IMR-90 (cell line): ENCODE measurements at regions not wholly inside any gene's neighbourhood (a gene's known extent, or its start where the extent isn't known, plus 50 kb on each side); places are given as distances from the start of the nearest gene placed in this dataset.

ENCODE experiments used
- ATAC-seq: fragments of 200-7000 bp; cut with Tn5 transposase; 2 replicates; pipeline ENCODE4 v1.9.1; 2020; ENCODE audit warnings: low read depth, mild to moderate bottlenecking, moderate library complexity
- BruUV-seq: library from RNA; stranded (reverse); fragments of 400-500 nt; replicated peaks from 2 replicates; lab custom pipeline; 2021; lab: Mats Ljungman, UMichigan
- CTCF ChIA-PET: fragments of 300-600 bp; formaldehyde crosslinking; extraction: SDS; loops from one replicate; lab custom pipeline; 2021; ENCODE audit warnings: antibody characterized with exemption; lab: Yijun Ruan, JAX
- POLR2A ChIA-PET: fragments of 300-600 bp; sonication (Branson Sonifier 250); formaldehyde crosslinking; loops from one replicate; lab custom pipeline; 2022; ENCODE audit warnings: antibody characterized with exemption; ENCODE audit not compliant: unreplicated experiment; lab: Charles Lee
- DNase-seq: peaks from one replicate; pipeline ENCODE4 v3.0.0; 2013
- H2AFZ ChIP-seq: replicated peaks from 2 replicates; pipeline ENCODE3; 2013; ENCODE audit warnings: low read length, mild to moderate bottlenecking; ENCODE audit not compliant: poor library complexity
- H2AK5ac ChIP-seq: 2 replicates; pipeline ENCODE4 v1.6.1; 2013; ENCODE audit warnings: low read depth, low read length, inconsistent platforms
- H2AK9ac ChIP-seq: replicated peaks from 2 replicates; pipeline ENCODE3; 2013; ENCODE audit warnings: mild to moderate bottlenecking, low read depth, low read length, moderate library complexity; ENCODE audit not compliant: poor library complexity
- H2BK120ac ChIP-seq: 2 replicates; pipeline ENCODE4 v1.6.1; 2013; ENCODE audit warnings: low read depth, low read length, inconsistent platforms
- H2BK15ac ChIP-seq: 3 replicates; pipeline ENCODE4 v1.6.1; 2013; ENCODE audit warnings: low read depth, low read length, inconsistent platforms
- H2BK20ac ChIP-seq: 2 replicates; pipeline ENCODE4 v1.6.1; 2013; ENCODE audit warnings: low read depth, mild to moderate bottlenecking, inconsistent platforms, low read length, moderate library complexity
- H2BK5ac ChIP-seq: 2 replicates; pipeline ENCODE4 v1.6.1; 2013; ENCODE audit warnings: mild to moderate bottlenecking, low read depth, low read length, inconsistent platforms; ENCODE audit not compliant: poor library complexity, severe bottlenecking
- H3K14ac ChIP-seq: replicated peaks from 2 replicates; pipeline ENCODE4 v1.6.1; 2013; ENCODE audit warnings: low read depth, low read length, inconsistent platforms
- H3K18ac ChIP-seq: 2 replicates; pipeline ENCODE4 v1.6.1; 2013; ENCODE audit warnings: low read depth, low read length, control low read depth
- H3K23ac ChIP-seq: 2 replicates; pipeline ENCODE4 v1.6.1; 2013; ENCODE audit warnings: low read depth, low read length, inconsistent platforms
- H3K27ac ChIP-seq: 2 replicates; pipeline ENCODE4 v1.5.1; 2013; ENCODE audit warnings: mild to moderate bottlenecking, control low read depth, low read length; ENCODE audit not compliant: insufficient read depth
- H3K27me3 ChIP-seq: 2 replicates; pipeline ENCODE4 v1.6.1; 2013; ENCODE audit warnings: low read length; ENCODE audit not compliant: control insufficient read depth, insufficient read depth
- H3K36me3 ChIP-seq: 2 replicates; pipeline ENCODE4 v1.6.1; 2013; ENCODE audit warnings: low read length, mixed read lengths; ENCODE audit not compliant: control insufficient read depth, insufficient read depth
- H3K4ac ChIP-seq: 2 replicates; pipeline ENCODE4 v1.6.1; 2013; ENCODE audit warnings: low read depth, low read length, inconsistent platforms
- H3K4me1 ChIP-seq: 2 replicates; pipeline ENCODE4 v1.6.1; 2013; ENCODE audit warnings: low read length, mixed read lengths; ENCODE audit not compliant: control insufficient read depth, insufficient read depth
- H3K4me2 ChIP-seq: 2 replicates; pipeline ENCODE4 v1.6.1; 2013; ENCODE audit warnings: low read depth, mild to moderate bottlenecking, control low read depth, low read length, moderate library complexity
- H3K4me3 ChIP-seq: 2 replicates; pipeline ENCODE4 v1.5.1; 2013; ENCODE audit warnings: low read depth, mild to moderate bottlenecking, control low read depth, low read length, moderate library complexity; ENCODE audit not compliant: insufficient read depth
- H3K56ac ChIP-seq: 2 replicates; pipeline ENCODE4 v1.6.1; 2013; ENCODE audit warnings: low read length, inconsistent platforms; ENCODE audit not compliant: insufficient read depth; ENCODE audit errors: extremely low read depth
- H3K79me1 ChIP-seq, 2 experiments: 2 replicates each; pipeline ENCODE4 v1.6.1; 2013; ENCODE audit warnings: low read length in 2 of 2, inconsistent platforms in 1 of 2, low read depth in 1 of 2
- H3K9ac ChIP-seq: 2 replicates; pipeline ENCODE4 v1.6.1; 2013; ENCODE audit warnings: low read depth, low read length, control low read depth
- H3K9me1 ChIP-seq: 2 replicates; pipeline ENCODE4 v1.6.1; 2013; ENCODE audit warnings: low read length, inconsistent platforms; ENCODE audit not compliant: insufficient read depth
- H3K9me3 ChIP-seq: 2 replicates; pipeline ENCODE4 v1.6.1; 2013; ENCODE audit warnings: low read length; ENCODE audit not compliant: control insufficient read depth, insufficient read depth
- H4K20me1 ChIP-seq: 2 replicates; pipeline ENCODE4 v1.6.1; 2013; ENCODE audit warnings: low read length, inconsistent platforms; ENCODE audit not compliant: insufficient read depth
- H4K5ac ChIP-seq: 2 replicates; pipeline ENCODE4 v1.6.1; 2013; ENCODE audit warnings: mild to moderate bottlenecking, low read depth, low read length, control low read depth
- H4K8ac ChIP-seq, 2 experiments: 2 replicates each; pipeline ENCODE4 v1.6.1; 2013; ENCODE audit warnings: low read depth in 2 of 2, low read length in 2 of 2, control low read depth in 1 of 2, inconsistent platforms in 1 of 2
- H4K91ac ChIP-seq: 2 replicates; pipeline ENCODE4 v1.6.1; 2013; ENCODE audit warnings: low read depth, low read length, inconsistent platforms; ENCODE audit not compliant: insufficient read depth
- BHLHE40 ChIP-seq: fragments of 150-350 bp; IDR thresholded peaks from 2 replicates; pipeline ENCODE4 v1.6.1; 2016; ENCODE audit warnings: mild to moderate bottlenecking, low read depth, low read length
- CEBPB ChIP-seq: IDR thresholded peaks from 2 replicates; pipeline ENCODE4 v1.6.1; 2012; ENCODE audit warnings: low read depth, low read length, improper control_type of control experiment
- CHD1 ChIP-seq: IDR thresholded peaks from 2 replicates; pipeline ENCODE4 v1.6.1; 2012; ENCODE audit warnings: low read depth, low read length, improper control_type of control experiment
- FOS ChIP-seq: fragments of 150-350 bp; IDR thresholded peaks from 2 replicates; pipeline ENCODE4 v1.6.1; 2016; ENCODE audit warnings: low read depth, low read length
- MAFK ChIP-seq: IDR thresholded peaks from 2 replicates; pipeline ENCODE4 v1.6.1; 2012; ENCODE audit warnings: low read depth, low read length, improper control_type of control experiment
- MAZ ChIP-seq: IDR thresholded peaks from 2 replicates; pipeline ENCODE4 v1.6.1; 2012; ENCODE audit warnings: low read depth, mild to moderate bottlenecking, low read length, improper control_type of control experiment, moderate library complexity, borderline replicate concordance
- MXI1 ChIP-seq: IDR thresholded peaks from 2 replicates; pipeline ENCODE4 v1.6.1; 2012; ENCODE audit warnings: low read depth, mild to moderate bottlenecking, low read length, moderate library complexity, borderline replicate concordance
- NFE2L2 ChIP-seq: fragments of 150-350 bp; IDR thresholded peaks from 2 replicates; pipeline ENCODE4 v1.6.1; 2016; ENCODE audit warnings: low read depth, mild to moderate bottlenecking, low read length
- POLR2A ChIP-seq: IDR thresholded peaks from 2 replicates; pipeline ENCODE4 v1.6.1; 2012; ENCODE audit warnings: mild to moderate bottlenecking, low read depth, low read length
- RAD21 ChIP-seq: IDR thresholded peaks from 2 replicates; pipeline ENCODE4 v1.6.1; 2012; ENCODE audit warnings: low read length, improper control_type of control experiment
- RCOR1 ChIP-seq: IDR thresholded peaks from 2 replicates; pipeline ENCODE4 v1.6.1; 2012; ENCODE audit warnings: mild to moderate bottlenecking, low read length, improper control_type of control experiment; ENCODE audit not compliant: insufficient replicate concordance
- RFX5 ChIP-seq: IDR thresholded peaks from 2 replicates; pipeline ENCODE4 v1.8.0; 2012; ENCODE audit warnings: low read depth, mild to moderate bottlenecking, low read length, moderate library complexity
- SMC3 ChIP-seq: fragments of 150-350 bp; IDR thresholded peaks from 2 replicates; pipeline ENCODE4 v1.6.1; 2016; ENCODE audit warnings: low read depth, mild to moderate bottlenecking, antibody characterized with exemption, low read length, moderate library complexity
- USF2 ChIP-seq: fragments of 150-350 bp; IDR thresholded peaks from 2 replicates; pipeline ENCODE4 v1.6.1; 2017; ENCODE audit warnings: mild to moderate bottlenecking, antibody characterized with exemption, low read length, low read depth
- WGBS, 2 experiments: methylation state at CpG; one replicate each; pipeline versions ENCODE4 v1.1.5 to v1.1.7; 2013; ENCODE audit warnings: missing lambda C conversion rate in 2 of 2; ENCODE audit not compliant: insufficient read length in 1 of 2; ENCODE audit errors: extremely low coverage in 2 of 2; 5-methylcytosine and 5-hydroxymethylcytosine counted together
- dilution Hi-C: fragments of 300-500 bp; cut with HindIII; formaldehyde crosslinking; loops from one replicate; pipeline ENCODE4 v1.14.3; 2018; ENCODE audit warnings: low sequenced_read_pairs; ENCODE audit not compliant: unreplicated experiment
- in situ Hi-C: fragments of 300-500 bp; cut with MboI; formaldehyde crosslinking; loops from 3 replicates; pipeline ENCODE4 v1.14.3; 2019; ENCODE audit warnings: low sequenced_read_pairs, inconsistent platforms, mixed read lengths
- intact Hi-C: fragments of 100-400 bp; cut with micrococcal nuclease; formaldehyde crosslinking; loops from 2 replicates; pipeline ENCODE4 v1.10.0; 2022
- TF ChIP-seq, protein P1 (sequence below): conservative IDR thresholded peaks from 2 replicates; pipeline ENCODE4 v1.5.1; 2012; ENCODE audit warnings: mild to moderate bottlenecking, low read depth, low read length, improper control_type of control experiment
- TF ChIP-seq, protein P2 (sequence below): fragments of 150-350 bp; IDR thresholded peaks from 2 replicates; pipeline ENCODE4 v1.6.1; 2016; ENCODE audit warnings: low read depth, mild to moderate bottlenecking, low read length, moderate library complexity, borderline replicate concordance

- H2BK15ac ChIP-seq = no peak overlapping the region
- H2AFZ ChIP-seq = no peak overlapping the region
- no peak overlapping the region for H3K4me3 ChIP-seq
- no peak overlapping the region for H2AK5ac ChIP-seq
- no peak overlapping the region for H3K56ac ChIP-seq
- no peak overlapping the region for H3K9ac ChIP-seq
- in situ Hi-C loops (no loop called here), intact Hi-C loops (no loop called here), dilution Hi-C loops (no loop called here)
- H4K91ac ChIP-seq = no peak overlapping the region
- no peak overlapping the region for H2BK20ac ChIP-seq
- H3K27me3 ChIP-seq = peaks cover 7% of the 10 kb centered on the region
- H2BK120ac ChIP-seq = no peak overlapping the region
- no peak overlapping the region for H3K27ac ChIP-seq
- H3K4me1 ChIP-seq = no peaks in the 10 kb centered on the region
- no CpG with 5 or more reads among the region's 1 CpG for WGBS, 2 experiments
- no peak for ATAC-seq
- H4K8ac ChIP-seq = no peak overlapping the region
- H3K4me2 ChIP-seq = no peak overlapping the region
- H2AK9ac ChIP-seq = no peak overlapping the region
- no peak overlapping the region for H3K18ac ChIP-seq
- no peaks in the 10 kb centered on the region for H3K36me3 ChIP-seq
- no peaks in the 10 kb centered on the region for H3K9me1 ChIP-seq
- no peak overlapping the region for H3K14ac ChIP-seq
- no peaks in the 10 kb centered on the region for H3K79me1 ChIP-seq
- H3K4ac ChIP-seq = no peak overlapping the region
- H4K5ac ChIP-seq = no peak overlapping the region
- ChIA-PET CTCF (interaction anchor here (0.6 to 1.8 kb wide), 2 partner anchors 12 to 920 kb away, joined by 3 to 5 read pairs; no protein-coding TSS in a partner anchor), POLR2A (no interaction called here)
- no peak overlapping the region for H2BK5ac ChIP-seq
- TF ChIP-seq MAZ = no peak
- no peak for TF ChIP-seq MAFK
- no peak for TF ChIP-seq CEBPB
- no peak for TF ChIP-seq RCOR1
- no peak for TF ChIP-seq FOS
- TF ChIP-seq, protein P1, sequence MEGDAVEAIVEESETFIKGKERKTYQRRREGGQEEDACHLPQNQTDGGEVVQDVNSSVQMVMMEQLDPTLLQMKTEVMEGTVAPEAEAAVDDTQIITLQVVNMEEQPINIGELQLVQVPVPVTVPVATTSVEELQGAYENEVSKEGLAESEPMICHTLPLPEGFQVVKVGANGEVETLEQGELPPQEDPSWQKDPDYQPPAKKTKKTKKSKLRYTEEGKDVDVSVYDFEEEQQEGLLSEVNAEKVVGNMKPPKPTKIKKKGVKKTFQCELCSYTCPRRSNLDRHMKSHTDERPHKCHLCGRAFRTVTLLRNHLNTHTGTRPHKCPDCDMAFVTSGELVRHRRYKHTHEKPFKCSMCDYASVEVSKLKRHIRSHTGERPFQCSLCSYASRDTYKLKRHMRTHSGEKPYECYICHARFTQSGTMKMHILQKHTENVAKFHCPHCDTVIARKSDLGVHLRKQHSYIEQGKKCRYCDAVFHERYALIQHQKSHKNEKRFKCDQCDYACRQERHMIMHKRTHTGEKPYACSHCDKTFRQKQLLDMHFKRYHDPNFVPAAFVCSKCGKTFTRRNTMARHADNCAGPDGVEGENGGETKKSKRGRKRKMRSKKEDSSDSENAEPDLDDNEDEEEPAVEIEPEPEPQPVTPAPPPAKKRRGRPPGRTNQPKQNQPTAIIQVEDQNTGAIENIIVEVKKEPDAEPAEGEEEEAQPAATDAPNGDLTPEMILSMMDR = no peak
- TF ChIP-seq RFX5 = no peak
- TF ChIP-seq NFE2L2 = no peak
- TF ChIP-seq POLR2A = no peak
- no peak for TF ChIP-seq SMC3
- TF ChIP-seq MXI1 = no peak
- no peak for TF ChIP-seq USF2
- TF ChIP-seq, protein P2, sequence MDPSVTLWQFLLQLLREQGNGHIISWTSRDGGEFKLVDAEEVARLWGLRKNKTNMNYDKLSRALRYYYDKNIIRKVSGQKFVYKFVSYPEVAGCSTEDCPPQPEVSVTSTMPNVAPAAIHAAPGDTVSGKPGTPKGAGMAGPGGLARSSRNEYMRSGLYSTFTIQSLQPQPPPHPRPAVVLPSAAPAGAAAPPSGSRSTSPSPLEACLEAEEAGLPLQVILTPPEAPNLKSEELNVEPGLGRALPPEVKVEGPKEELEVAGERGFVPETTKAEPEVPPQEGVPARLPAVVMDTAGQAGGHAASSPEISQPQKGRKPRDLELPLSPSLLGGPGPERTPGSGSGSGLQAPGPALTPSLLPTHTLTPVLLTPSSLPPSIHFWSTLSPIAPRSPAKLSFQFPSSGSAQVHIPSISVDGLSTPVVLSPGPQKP = no peak
- TF ChIP-seq BHLHE40 = no peak
- TF ChIP-seq CHD1 = no peak
- no peak for TF ChIP-seq RAD21
- no peaks in the 10 kb centered on the region for H3K9me3 ChIP-seq
- H4K20me1 ChIP-seq = no peaks in the 10 kb centered on the region
- BruUV-seq = no TSS peak
- no peak overlapping the region for H3K23ac ChIP-seq
- no peak for DNase-seq
Measured at GRCh38 chr14:101695659-101696058, 65.8 kb upstream of the PPP2R5C start.
